GM10847 (cell line): ENCODE measurements at regions not wholly inside any gene's neighbourhood (a gene's known extent, or its start where the extent isn't known, plus 50 kb on each side); places are given as distances from the start of the nearest gene placed in this dataset.
A peak's percentile ranks its signal among the peaks of the same experiment; 100 is the strongest.

Experiments
- POLR2A ChIP-seq: IDR thresholded peaks from 2 replicates; pipeline ENCODE4 v1.6.1; 2011; ENCODE audit not compliant: insufficient read length; ENCODE audit errors: extremely low read depth

GRCh38 chr6:26149240-26149639 lies 62.0 kb downstream of the HFE start:
- no peak for TF ChIP-seq POLR2A

GRCh38 chr6:26152226-26153101 lies 65.2 kb downstream of the HFE start:
- no peak for TF ChIP-seq POLR2A

- no peak for TF ChIP-seq POLR2A
Observed at GRCh38 chr6:26155061-26155930, 68.1 kb downstream of the HFE start.

- peak; percentile 100 for TF ChIP-seq POLR2A
Observed at GRCh38 chr6:26156105-26156849, 69.0 kb downstream of the HFE start.

GRCh38 chr6:26156850-26157250 lies 69.6 kb downstream of the HFE start:
- TF ChIP-seq POLR2A, result no peak

GRCh38 chr6:26157251-26158075 lies 70.2 kb downstream of the HFE start:
- TF ChIP-seq POLR2A, result peak; percentile 98

GRCh38 chr6:26158076-26158580 lies 70.9 kb downstream of the HFE start:
- TF ChIP-seq POLR2A, result peak; percentile 98

GRCh38 chr6:26158581-26159356 lies 71.5 kb downstream of the HFE start:
- TF ChIP-seq POLR2A, result peak; percentile 62

GRCh38 chr6:26159357-26160273 lies 72.4 kb downstream of the HFE start:
- TF ChIP-seq POLR2A, result no peak

GRCh38 chr6:26161322-26161721 lies 74.1 kb downstream of the HFE start:
- no peak for TF ChIP-seq POLR2A

GRCh38 chr6:26162399-26162798 lies 75.2 kb downstream of the HFE start:
- TF ChIP-seq POLR2A, result no peak

GRCh38 chr6:26163427-26164119 lies 76.3 kb downstream of the HFE start:
- TF ChIP-seq POLR2A, result no peak
